SH-SY5Y (cell line): ENCODE measurements at regions not wholly inside any gene's neighbourhood (a gene's known extent, or its start where the extent isn't known, plus 50 kb on each side); places are given as distances from the start of the nearest gene placed in this dataset.
A peak's percentile ranks its signal among the peaks of the same experiment; 100 is the strongest.

Experiments used
- GATA2 ChIP-seq: IDR thresholded peaks from 2 replicates; pipeline ENCODE4 v1.6.1; 2011; ENCODE audit warnings: mild to moderate bottlenecking, low read depth, low read length
- GATA3 ChIP-seq: IDR thresholded peaks from 2 replicates; pipeline ENCODE4 v1.6.1; 2011; ENCODE audit warnings: low read depth, mild to moderate bottlenecking, low read length, moderate library complexity

GRCh38 chr7:72524037-72524436 lies 111.9 kb upstream of the CALN1 start:
- TF ChIP-seq GATA2, result no peak
- no peak for TF ChIP-seq GATA3

- TF ChIP-seq GATA2, result no peak
Measured at GRCh38 chr7:72504061-72504706, 92.0 kb upstream of the CALN1 start.

GRCh38 chr7:72503644-72504043 lies 91.5 kb upstream of the CALN1 start:
- TF ChIP-seq GATA3, result no peak
- no peak for TF ChIP-seq GATA2

GRCh38 chr7:72494807-72495206 lies 82.7 kb upstream of the CALN1 start:
- TF ChIP-seq GATA2, result no peak
- no peak for TF ChIP-seq GATA3

- TF ChIP-seq GATA3, result no peak
- TF ChIP-seq GATA2, result no peak
Measured at GRCh38 chr7:72493850-72494661, 81.9 kb upstream of the CALN1 start.

- TF ChIP-seq GATA2 (peak; percentile 73), GATA3 (no peak)
Measured at GRCh38 chr7:72492461-72493065, 80.4 kb upstream of the CALN1 start.

GRCh38 chr7:72490301-72490700 lies 78.2 kb upstream of the CALN1 start:
- TF ChIP-seq GATA2, result no peak
- no peak for TF ChIP-seq GATA3

GRCh38 chr7:72481934-72482333 lies 69.8 kb upstream of the CALN1 start:
- TF ChIP-seq GATA3 (no peak), GATA2 (no peak)

- TF ChIP-seq GATA3 (no peak), GATA2 (no peak)
Measured at GRCh38 chr7:72476608-72477305, 64.6 kb upstream of the CALN1 start.

- TF ChIP-seq GATA2 (no peak), GATA3 (no peak)
Measured at GRCh38 chr7:72467237-72467636, 55.1 kb upstream of the CALN1 start.

- TF ChIP-seq GATA3, result no peak
- TF ChIP-seq GATA2, result no peak
Measured at GRCh38 chr7:72466797-72467196, 54.7 kb upstream of the CALN1 start.

GRCh38 chr7:72465521-72465920 lies 53.4 kb upstream of the CALN1 start:
- no peak for TF ChIP-seq GATA2
- TF ChIP-seq GATA3, result no peak

GRCh38 chr7:72462311-72462710 lies 50.2 kb upstream of the CALN1 start:
- TF ChIP-seq GATA3 (no peak), GATA2 (no peak)
